Spinal cord (tissue), 9 donors: ENCODE measurements at regions not wholly inside any gene's neighbourhood (a gene's known extent, or its start where the extent isn't known, plus 50 kb on each side); places are given as distances from the start of the nearest gene placed in this dataset.

ENCODE experiments used
- DNase-seq, 6 donors: peaks; one replicate each; pipeline versions ENCODE4 v3.0.0 to v3.0.0-alpha.2; 2013 to 2015; ENCODE audit warnings: low spot score in 6 of 6, low read depth in 4 of 6
- H3K27ac ChIP-seq: one replicate; pipeline ENCODE4 v1.5.1; 2013; ENCODE audit warnings: low read depth, low read length, control low read depth
- H3K27me3 ChIP-seq: one replicate; pipeline ENCODE4 v1.6.1; 2013; ENCODE audit warnings: low read length; ENCODE audit not compliant: control insufficient read depth, insufficient read depth
- H3K36me3 ChIP-seq: one replicate; pipeline ENCODE4 v1.6.1; 2013; ENCODE audit warnings: low read length; ENCODE audit not compliant: control insufficient read depth, insufficient read depth
- H3K4me1 ChIP-seq: one replicate; pipeline ENCODE4 v1.6.1; 2013; ENCODE audit warnings: low read length; ENCODE audit not compliant: control insufficient read depth, insufficient read depth
- H3K4me3 ChIP-seq: one replicate; pipeline ENCODE4 v1.5.1; 2013; ENCODE audit warnings: low read depth, low read length, control low read depth
- H3K9me3 ChIP-seq: one replicate; pipeline ENCODE4 v1.6.1; 2013; ENCODE audit warnings: low read length; ENCODE audit not compliant: control insufficient read depth, insufficient read depth
- WGBS: methylation state at CpG from one replicate; pipeline ENCODE4 v1.1.5; 2013; ENCODE audit warnings: missing lambda C conversion rate; ENCODE audit not compliant: insufficient coverage; 5-methylcytosine and 5-hydroxymethylcytosine counted together
- donor health status: healthy.

DNA sequence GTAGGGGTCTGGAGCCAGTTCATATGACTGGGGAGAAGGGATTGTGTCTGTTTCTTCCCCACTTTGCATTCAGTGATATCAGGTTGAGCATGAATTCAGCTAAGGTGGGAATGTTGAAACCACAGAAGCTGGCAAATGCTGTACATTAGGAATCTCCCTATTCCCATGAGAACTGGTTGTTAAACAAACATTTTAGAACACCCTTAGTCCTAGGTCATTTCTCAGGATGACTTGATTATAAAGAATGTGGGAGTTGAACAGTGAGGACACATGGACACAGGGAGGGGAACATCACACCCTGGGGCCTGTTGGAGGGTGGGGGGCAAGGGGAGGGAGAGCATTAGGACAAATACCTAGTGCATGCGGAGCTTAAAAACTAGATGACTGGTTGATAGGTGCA is 62.6 kb upstream of the LIMCH1 start:
- WGBS, result no CpG with 5 or more reads among the region's 1 CpG
- no peak for DNase-seq
- Histone ChIP-seq H3K36me3 (no peaks in the 10 kb centered on the region), H3K9me3 (no peaks in the 10 kb centered on the region), H3K4me1 (peaks cover 9% of the 10 kb centered on the region), H3K27me3 (no peaks in the 10 kb centered on the region), H3K4me3 (no peak overlapping the region), H3K27ac (no peak overlapping the region)

- Histone ChIP-seq H3K27me3 (no peaks in the 10 kb centered on the region), H3K27ac (no peak overlapping the region), H3K36me3 (no peaks in the 10 kb centered on the region), H3K4me1 (peaks cover 7% of the 10 kb centered on the region), H3K4me3 (no peak overlapping the region), H3K9me3 (no peaks in the 10 kb centered on the region)
- peak in 1 of 6 donors; percentile 90 for DNase-seq
- WGBS, result 92% methylated on average over 2 of the region's 3 CpGs
These were observed 61.6 kb upstream of the LIMCH1 start for GRCh38 chr4:41476310-41476885.

DNA sequence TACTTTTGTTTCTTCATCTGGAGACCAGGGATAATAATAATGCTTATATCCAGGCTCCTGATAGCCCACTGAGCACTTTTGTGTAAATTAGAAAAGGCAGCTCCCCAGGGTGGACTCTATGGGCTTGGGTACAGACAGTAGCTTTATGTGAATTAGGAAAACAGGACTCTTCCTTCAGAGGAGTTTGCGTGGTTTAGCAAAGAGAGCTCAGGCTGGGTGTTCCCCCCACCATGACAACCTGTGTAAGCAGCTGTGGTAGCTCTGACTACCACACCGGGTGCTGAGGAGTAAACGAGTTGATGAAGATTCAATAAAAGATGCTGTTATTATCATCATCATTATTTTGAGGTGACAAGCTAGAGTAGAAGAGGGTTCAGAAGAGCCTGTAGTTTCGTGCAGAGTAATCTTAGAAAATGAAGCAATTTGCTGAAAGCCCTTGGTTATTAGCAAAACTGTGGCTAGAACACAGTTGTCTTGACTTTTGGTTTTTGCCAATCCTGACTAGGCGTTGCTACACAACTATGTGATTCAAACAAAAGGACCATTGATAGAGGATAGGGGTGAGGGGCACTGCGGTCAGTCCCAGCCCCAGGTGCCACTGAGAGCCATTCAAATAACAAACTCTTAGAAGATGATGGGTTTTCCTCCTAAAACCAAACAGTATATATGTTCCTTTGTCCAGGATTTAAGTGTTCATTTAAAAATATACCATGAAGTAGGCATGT is 60.6 kb upstream of the LIMCH1 start:
- DNase-seq, result no peak
- H3K4me1 ChIP-seq, result peaks cover 5% of the 10 kb centered on the region
- H3K36me3 ChIP-seq, result no peaks in the 10 kb centered on the region
- 80% methylated on average over 1 of the region's 6 CpGs for WGBS
- H3K4me3 ChIP-seq, result no peak overlapping the region
- H3K9me3 ChIP-seq, result no peaks in the 10 kb centered on the region
- no peaks in the 10 kb centered on the region for H3K27me3 ChIP-seq
- no peak overlapping the region for H3K27ac ChIP-seq

DNA sequence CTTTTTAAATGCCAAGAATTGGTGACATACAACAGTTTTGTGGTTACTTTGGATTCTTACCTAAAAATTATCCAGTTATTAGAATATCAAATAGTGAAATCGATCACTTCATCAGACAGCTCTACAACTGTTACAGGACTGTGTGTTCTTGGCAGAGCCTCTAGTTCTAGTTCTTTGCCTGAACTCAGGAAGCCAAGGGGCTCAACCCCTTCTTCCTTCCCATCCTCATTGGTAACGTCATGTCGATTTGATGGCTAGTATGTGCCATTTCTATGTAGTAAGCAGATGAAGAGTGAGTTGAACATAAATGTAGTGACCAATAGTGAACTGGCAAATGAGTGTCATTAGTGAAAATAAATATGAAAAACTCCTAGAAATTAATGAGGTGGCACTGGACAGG is 59.4 kb upstream of the LIMCH1 start:
- Histone ChIP-seq H3K4me1 (peaks cover 4% of the 10 kb centered on the region), H3K4me3 (no peak overlapping the region), H3K36me3 (no peaks in the 10 kb centered on the region), H3K27ac (no peak overlapping the region), H3K27me3 (no peaks in the 10 kb centered on the region), H3K9me3 (no peaks in the 10 kb centered on the region)
- DNase-seq, result no peak
- WGBS, result no CpG with 5 or more reads among the region's 3 CpGs

- H3K9me3 ChIP-seq, result no peaks in the 10 kb centered on the region
- no peaks in the 10 kb centered on the region for H3K27me3 ChIP-seq
- no peak overlapping the region for H3K27ac ChIP-seq
- no peaks in the 10 kb centered on the region for H3K36me3 ChIP-seq
- peak in 2 of 6 donors; percentile 44 to 79 for DNase-seq
- no peaks in the 10 kb centered on the region for H3K4me1 ChIP-seq
- WGBS, result 100% methylated on average over 1 of the region's 5 CpGs
- no peak overlapping the region for H3K4me3 ChIP-seq
These were observed 57.1 kb upstream of the LIMCH1 start for GRCh38 chr4:41480896-41481311.

GRCh38 chr4:41483771-41484170 is 54.2 kb upstream of the LIMCH1 start:
- WGBS, result no CpG with 5 or more reads among the region's 1 CpG
- H3K36me3 ChIP-seq, result no peaks in the 10 kb centered on the region
- H3K4me3 ChIP-seq, result no peak overlapping the region
- no peaks in the 10 kb centered on the region for H3K9me3 ChIP-seq
- no peak overlapping the region for H3K27ac ChIP-seq
- no peaks in the 10 kb centered on the region for H3K27me3 ChIP-seq
- H3K4me1 ChIP-seq, result no peaks in the 10 kb centered on the region
- DNase-seq, result no peak

- no peak for DNase-seq
- WGBS, result no CpG with 5 or more reads among the region's 1 CpG
- no peak overlapping the region for H3K27ac ChIP-seq
- H3K4me1 ChIP-seq, result no peaks in the 10 kb centered on the region
- no peaks in the 10 kb centered on the region for H3K9me3 ChIP-seq
- H3K27me3 ChIP-seq, result no peaks in the 10 kb centered on the region
- no peaks in the 10 kb centered on the region for H3K36me3 ChIP-seq
- no peak overlapping the region for H3K4me3 ChIP-seq
These were observed 52.9 kb upstream of the LIMCH1 start for GRCh38 chr4:41485041-41485440.

- H3K4me1 ChIP-seq, result no peaks in the 10 kb centered on the region
- no peak overlapping the region for H3K4me3 ChIP-seq
- no peak overlapping the region for H3K27ac ChIP-seq
- no CpG with 5 or more reads among the region's 4 CpGs for WGBS
- H3K27me3 ChIP-seq, result no peaks in the 10 kb centered on the region
- peaks cover 2% of the 10 kb centered on the region for H3K9me3 ChIP-seq
- DNase-seq, result peak in 1 of 6 donors; percentile 61
- peaks cover 5% of the 10 kb centered on the region for H3K36me3 ChIP-seq
These were observed 50.0 kb upstream of the LIMCH1 start for GRCh38 chr4:41487868-41488440.
